ENCODE measurements at regions not wholly inside any gene's neighbourhood (a gene's known extent, or its start where the extent isn't known, plus 50 kb on each side); places are given as distances from the start of the nearest gene placed in this dataset.

- Histone ChIP-seq H3K27ac (no peak overlapping the region), H3K4me1 (no peaks in the 10 kb centered on the region), H3K27me3 (ENCODE audit: insufficient read depth in 3 of 3, low read length in 2 of 3) (no peaks in the 10 kb centered on the region), H3K36me3 (ENCODE audit: insufficient read depth in 1 of 2, low read depth in 1 of 2) (no peaks in the 10 kb centered on the region), H3K4me3 (no peak overlapping the region), H3K9me3 (no peaks in the 10 kb centered on the region)
- DNase-seq (no peak), ATAC-seq (no peak)
- intact Hi-C loops (cut with DNase I) = no loop called here
- no peak for TF ChIP-seq CTCF (IDR thresholded peaks at IDR 0.05)
- WGBS, 3 donors = 79 to 94% (median 90%) methylated on average over 1 of the region's 1 CpG
Observed at GRCh38 chr12:66050610-66051009, 79.9 kb downstream of the LLPH start.

- intact Hi-C loops (cut with DNase I) = no loop called here
- Histone ChIP-seq H3K4me1 (no peaks in the 10 kb centered on the region), H3K4me3 (no peak overlapping the region), H3K27me3 (ENCODE audit: insufficient read depth in 3 of 3, low read length in 2 of 3) (no peaks in the 10 kb centered on the region), H3K36me3 (ENCODE audit: insufficient read depth in 1 of 2, low read depth in 1 of 2) (no peaks in the 10 kb centered on the region), H3K27ac (no peak overlapping the region), H3K9me3 (no peaks in the 10 kb centered on the region)
- ATAC-seq (no peak), DNase-seq (no peak)
- TF ChIP-seq CTCF (IDR thresholded peaks at IDR 0.05) = no peak
Observed at GRCh38 chr12:66050283-66050576, 80.3 kb downstream of the LLPH start.

GRCh38 chr12:66049538-66050282, 80.8 kb downstream of the LLPH start:
- TF ChIP-seq CTCF (IDR thresholded peaks at IDR 0.05) = no peak
- no peak for DNase-seq
- Histone ChIP-seq H3K9me3 (no peaks in the 10 kb centered on the region), H3K4me3 (no peak overlapping the region), H3K27ac (no peak overlapping the region), H3K4me1 (no peaks in the 10 kb centered on the region), H3K27me3 (ENCODE audit: insufficient read depth in 3 of 3, low read length in 2 of 3) (no peaks in the 10 kb centered on the region), H3K36me3 (ENCODE audit: insufficient read depth in 1 of 2, low read depth in 1 of 2) (no peaks in the 10 kb centered on the region)
- no peak for ATAC-seq
- intact Hi-C loops (cut with DNase I) = no loop called here

GRCh38 chr12:66048835-66049537, 81.6 kb downstream of the LLPH start:
- DNase-seq (no peak), ATAC-seq (no peak)
- 77 to 79% (median 77%) methylated on average over 9 of the region's 9 CpGs for WGBS, 3 donors
- Histone ChIP-seq H3K27me3 (ENCODE audit: insufficient read depth in 3 of 3, low read length in 2 of 3) (no peaks in the 10 kb centered on the region), H3K4me1 (no peaks in the 10 kb centered on the region), H3K27ac (no peak overlapping the region), H3K4me3 (no peak overlapping the region), H3K9me3 (no peaks in the 10 kb centered on the region), H3K36me3 (ENCODE audit: insufficient read depth in 1 of 2, low read depth in 1 of 2) (no peaks in the 10 kb centered on the region)
- TF ChIP-seq CTCF (IDR thresholded peaks at IDR 0.05) = no peak
- intact Hi-C loops (cut with DNase I) = no loop called here

Measured in psoas muscle (tissue), 7 donors.